NCI-H748 (cell line): ENCODE measurements at regions not wholly inside any gene's neighbourhood (a gene's known extent, or its start where the extent isn't known, plus 50 kb on each side); places are given as distances from the start of the nearest gene placed in this dataset.

Experiments used
- DNase-seq: peaks from one replicate; lab custom pipeline; 2025; ENCODE audit not compliant: unreplicated experiment; lab: John Stamatoyannopoulos, UW

GRCh38 chr1:47572731-47573430, 135.0 kb downstream of the FOXD2 start:
- DNase-seq, result no peak

- DNase-seq, result no peak
These were observed 136.8 kb downstream of the FOXD2 start for GRCh38 chr1:47574451-47575165.

- no peak for DNase-seq
These were observed 138.3 kb downstream of the FOXD2 start for GRCh38 chr1:47575855-47576757.

GRCh38 chr1:47576758-47577115, 138.9 kb downstream of the FOXD2 start:
- no peak for DNase-seq

- no peak for DNase-seq
These were observed 139.6 kb downstream of the FOXD2 start for GRCh38 chr1:47577303-47578025.

- no peak for DNase-seq
These were observed 140.3 kb downstream of the FOXD2 start for GRCh38 chr1:47578026-47578720.

GRCh38 chr1:47578721-47579419, 141.0 kb downstream of the FOXD2 start:
- DNase-seq, result no peak

GRCh38 chr1:47579809-47580208, 142.0 kb downstream of the FOXD2 start:
- no peak for DNase-seq

GRCh38 chr1:47580451-47580995, 142.7 kb downstream of the FOXD2 start:
- no peak for DNase-seq

- no peak for DNase-seq
These were observed 145.2 kb downstream of the FOXD2 start for GRCh38 chr1:47582891-47583608.

- no peak for DNase-seq
These were observed 146.4 kb downstream of the FOXD2 start for GRCh38 chr1:47584249-47584648.

- DNase-seq, result no peak
These were observed 147.5 kb downstream of the FOXD2 start for GRCh38 chr1:47585141-47585902.

- no peak for DNase-seq
These were observed 150.2 kb downstream of the FOXD2 start for GRCh38 chr1:47587891-47588582.

GRCh38 chr1:47590523-47591225, 152.8 kb downstream of the FOXD2 start:
- no peak for DNase-seq

GRCh38 chr1:47591801-47592200, 154.0 kb downstream of the FOXD2 start:
- no peak for DNase-seq

GRCh38 chr1:47592296-47593012, 154.6 kb downstream of the FOXD2 start:
- peak; percentile 7 for DNase-seq
